ENCODE measurements at regions not wholly inside any gene's neighbourhood (a gene's known extent, or its start where the extent isn't known, plus 50 kb on each side); places are given as distances from the start of the nearest gene placed in this dataset.

DNA sequence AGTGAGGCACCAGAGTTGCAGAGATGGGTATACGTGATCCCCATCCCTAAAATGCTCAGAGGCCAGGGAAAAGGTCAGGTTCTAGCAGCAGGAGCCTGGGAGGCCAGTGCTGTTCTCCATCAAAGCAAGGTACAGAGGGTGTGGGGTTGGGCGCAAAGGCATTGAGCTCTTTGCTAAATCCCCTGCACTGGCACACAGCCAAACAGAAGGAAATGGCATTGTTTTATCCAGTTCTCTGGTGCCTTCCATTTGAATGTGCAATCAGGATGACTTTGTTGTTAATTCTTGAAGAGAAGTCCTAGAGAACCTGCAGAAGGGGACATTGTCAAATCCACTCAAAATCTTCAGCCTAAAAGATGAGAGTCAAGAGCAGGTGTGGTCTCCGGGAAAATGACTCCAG lies 111.3 kb upstream of the CHST15 start:
- H3T11ph ChIP-seq (ENCODE audit: low read length): no peak overlapping the region
- H4K5ac ChIP-seq (ENCODE audit: insufficient read length, low read depth, low read length): no peak overlapping the region
- no peak for DNase-seq
- no peaks in the 10 kb centered on the region for H3K27me3 ChIP-seq (ENCODE audit: insufficient read depth, low read length)
- no peaks in the 10 kb centered on the region for H3K23me2 ChIP-seq (ENCODE audit: insufficient read length, low read depth, low read length, poor library complexity, severe bottlenecking)
- H3K4me1 ChIP-seq (ENCODE audit: insufficient read depth, low read length): no peaks in the 10 kb centered on the region
- H3K27me3 Mint-ChIP-seq (ENCODE audit: low read depth): peaks cover 8% of the 10 kb centered on the region
- H2AFZ ChIP-seq (ENCODE audit: low read length): no peak overlapping the region
- H3K4me1 Mint-ChIP-seq: no peaks in the 10 kb centered on the region
- H3K4me2 ChIP-seq (ENCODE audit: insufficient read depth, insufficient read length, low read length): no peak overlapping the region
- no peak overlapping the region for H3K56ac ChIP-seq (ENCODE audit: insufficient read length, low read depth, low read length)
- H3K4me3 Mint-ChIP-seq: no peak overlapping the region
- TF ChIP-seq, protein P1, sequence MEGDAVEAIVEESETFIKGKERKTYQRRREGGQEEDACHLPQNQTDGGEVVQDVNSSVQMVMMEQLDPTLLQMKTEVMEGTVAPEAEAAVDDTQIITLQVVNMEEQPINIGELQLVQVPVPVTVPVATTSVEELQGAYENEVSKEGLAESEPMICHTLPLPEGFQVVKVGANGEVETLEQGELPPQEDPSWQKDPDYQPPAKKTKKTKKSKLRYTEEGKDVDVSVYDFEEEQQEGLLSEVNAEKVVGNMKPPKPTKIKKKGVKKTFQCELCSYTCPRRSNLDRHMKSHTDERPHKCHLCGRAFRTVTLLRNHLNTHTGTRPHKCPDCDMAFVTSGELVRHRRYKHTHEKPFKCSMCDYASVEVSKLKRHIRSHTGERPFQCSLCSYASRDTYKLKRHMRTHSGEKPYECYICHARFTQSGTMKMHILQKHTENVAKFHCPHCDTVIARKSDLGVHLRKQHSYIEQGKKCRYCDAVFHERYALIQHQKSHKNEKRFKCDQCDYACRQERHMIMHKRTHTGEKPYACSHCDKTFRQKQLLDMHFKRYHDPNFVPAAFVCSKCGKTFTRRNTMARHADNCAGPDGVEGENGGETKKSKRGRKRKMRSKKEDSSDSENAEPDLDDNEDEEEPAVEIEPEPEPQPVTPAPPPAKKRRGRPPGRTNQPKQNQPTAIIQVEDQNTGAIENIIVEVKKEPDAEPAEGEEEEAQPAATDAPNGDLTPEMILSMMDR (conservative IDR thresholded peaks at IDR 0.05): no peak
- no peak overlapping the region for H4K8ac ChIP-seq (replicated peaks; ENCODE audit: insufficient read length, low read depth, low read length)
- H2AK5ac ChIP-seq (ENCODE audit: insufficient read length, low read length): no peak overlapping the region
- no peak overlapping the region for H3K23ac ChIP-seq (ENCODE audit: insufficient read length, low read depth, low read length)
- H3K14ac ChIP-seq (ENCODE audit: insufficient read depth, low read length): no peak overlapping the region
- no peaks in the 10 kb centered on the region for H4K20me1 ChIP-seq (ENCODE audit: control insufficient read depth, insufficient read depth, insufficient read length)
- H2BK5ac ChIP-seq (ENCODE audit: insufficient read length, low read length): no peak overlapping the region
- H3K27ac Mint-ChIP-seq: no peak overlapping the region
- no peak overlapping the region for H3K4ac ChIP-seq (ENCODE audit: low read depth, low read length)
- no peaks in the 10 kb centered on the region for H3K79me2 ChIP-seq (ENCODE audit: insufficient read depth, low read length)
- no peak overlapping the region for H2BK20ac ChIP-seq (ENCODE audit: low read depth, low read length, poor library complexity, severe bottlenecking)
- H3K36me3 Mint-ChIP-seq (ENCODE audit: insufficient read depth in 1 of 3, low read depth in 3 of 3): peaks cover 0 to 4% (median 0%) of the 10 kb centered on the region in 3 experiments; a peak in 4 of 7 replicates
- H2BK120ac ChIP-seq (ENCODE audit: low read depth, low read length, poor library complexity, severe bottlenecking): no peak overlapping the region
- peaks cover 8 to 10% of the 10 kb centered on the region in 2 experiments; a peak in 4 of 5 replicates for H3K9me3 Mint-ChIP-seq
- H3K9ac ChIP-seq (ENCODE audit: extremely low read depth, insufficient read length, low read length): no peak overlapping the region
- H2BK12ac ChIP-seq (ENCODE audit: insufficient read length, low read depth, low read length): no peak overlapping the region
- no peak overlapping the region for H3K18ac ChIP-seq (ENCODE audit: insufficient read length, low read depth, low read length)
- no CpG with 5 or more reads among the region's 3 CpGs for WGBS (ENCODE audit: extremely low coverage, insufficient read length, low lambda C conversion rate)
- H3K9me3 ChIP-seq (ENCODE audit: control insufficient read depth, low read depth, low read length): no peaks in the 10 kb centered on the region
- no peak overlapping the region for H3K27ac ChIP-seq (ENCODE audit: insufficient read length, low read depth, low read length)
- H4K91ac ChIP-seq (ENCODE audit: insufficient read length, low read depth, low read length): no peak overlapping the region
- no peak overlapping the region for H2BK15ac ChIP-seq (ENCODE audit: low read depth, low read length)
- H3K79me1 ChIP-seq (ENCODE audit: insufficient read depth, low read depth, low read length, poor library complexity, severe bottlenecking): no peaks in the 10 kb centered on the region
